Muscle of leg (tissue), 3 donors: ENCODE measurements at regions not wholly inside any gene's neighbourhood (a gene's known extent, or its start where the extent isn't known, plus 50 kb on each side); places are given as distances from the start of the nearest gene placed in this dataset.
A peak's percentile ranks its signal among the peaks of the same experiment; 100 is the strongest.

Experiments used
- DNase-seq: peaks from one replicate; pipeline ENCODE4 v3.0.0; 2013
- H3K27ac ChIP-seq: one replicate; pipeline ENCODE4 v1.5.1; 2013; ENCODE audit warnings: mild to moderate bottlenecking, low read length, control low read depth
- H3K27me3 ChIP-seq: one replicate; pipeline ENCODE4 v1.6.1; 2013; ENCODE audit warnings: low read length; ENCODE audit not compliant: control insufficient read depth, insufficient read depth
- H3K36me3 ChIP-seq: one replicate; pipeline ENCODE4 v1.6.1; 2013; ENCODE audit warnings: low read length; ENCODE audit not compliant: control insufficient read depth, insufficient read depth
- H3K4me1 ChIP-seq: one replicate; pipeline ENCODE4 v1.6.1; 2013; ENCODE audit warnings: low read length; ENCODE audit not compliant: control insufficient read depth, insufficient read depth
- H3K4me3 ChIP-seq: one replicate; pipeline ENCODE4 v1.5.1; 2013; ENCODE audit warnings: low read length, control low read depth
- H3K9me3 ChIP-seq: replicated peaks from 2 replicates; pipeline ENCODE4 v1.6.1; 2013; ENCODE audit warnings: low read depth, low read length; ENCODE audit not compliant: control insufficient read depth
- WGBS: methylation state at CpG from one replicate; pipeline ENCODE4 v1.1.5; 2013; ENCODE audit warnings: missing lambda C conversion rate; ENCODE audit not compliant: insufficient coverage; 5-methylcytosine and 5-hydroxymethylcytosine counted together

GRCh38 chr19:28471731-28472510 is 741.0 kb downstream of the UQCRFS1 start:
- H3K27ac ChIP-seq = no peak overlapping the region
- no peaks in the 10 kb centered on the region for H3K27me3 ChIP-seq

GRCh38 chr19:28469544-28469943 is 743.4 kb downstream of the UQCRFS1 start:
- Histone ChIP-seq H3K4me1 (peaks cover 9% of the 10 kb centered on the region), H3K27ac (no peak overlapping the region), H3K4me3 (no peak overlapping the region), H3K36me3 (no peaks in the 10 kb centered on the region), H3K9me3 (no peaks in the 10 kb centered on the region), H3K27me3 (no peaks in the 10 kb centered on the region)
- DNase-seq = no peak
- 81% methylated on average over 5 of the region's 7 CpGs for WGBS

More at GRCh38 chr19:28471731-28472510, 741.0 kb downstream of the UQCRFS1 start:
- H3K4me3 ChIP-seq = no peak overlapping the region
- H3K9me3 ChIP-seq = no peaks in the 10 kb centered on the region
- peaks cover 9% of the 10 kb centered on the region for H3K4me1 ChIP-seq
- 57% methylated on average over 5 of the region's 7 CpGs for WGBS
- H3K36me3 ChIP-seq = no peaks in the 10 kb centered on the region
- no peak for DNase-seq

GRCh38 chr19:28468701-28469459 is 744.1 kb downstream of the UQCRFS1 start:
- Histone ChIP-seq H3K27ac (no peak overlapping the region), H3K4me1 (peaks cover 9% of the 10 kb centered on the region), H3K9me3 (no peaks in the 10 kb centered on the region), H3K36me3 (no peaks in the 10 kb centered on the region), H3K27me3 (no peaks in the 10 kb centered on the region), H3K4me3 (no peak overlapping the region)
- 0% methylated on average over 14 of the region's 17 CpGs for WGBS
- DNase-seq = peak; percentile 37

GRCh38 chr19:28466107-28467045 is 746.6 kb downstream of the UQCRFS1 start:
- Histone ChIP-seq H3K27me3 (no peaks in the 10 kb centered on the region), H3K4me3 (no peak overlapping the region)
- DNase-seq = peak; percentile 55

GRCh38 chr19:28465371-28466086 is 747.4 kb downstream of the UQCRFS1 start:
- H3K4me3 ChIP-seq = no peak overlapping the region
- no peaks in the 10 kb centered on the region for H3K36me3 ChIP-seq
- H3K9me3 ChIP-seq = no peaks in the 10 kb centered on the region
- WGBS = 61% methylated on average over 1 of the region's 3 CpGs
- DNase-seq = no peak
- no peak overlapping the region for H3K27ac ChIP-seq
- H3K4me1 ChIP-seq = peaks cover 6% of the 10 kb centered on the region
- no peaks in the 10 kb centered on the region for H3K27me3 ChIP-seq

More at GRCh38 chr19:28466107-28467045, 746.6 kb downstream of the UQCRFS1 start:
- peaks cover 6% of the 10 kb centered on the region for H3K4me1 ChIP-seq
- no peaks in the 10 kb centered on the region for H3K9me3 ChIP-seq
- H3K36me3 ChIP-seq = no peaks in the 10 kb centered on the region
- no peak overlapping the region for H3K27ac ChIP-seq
- WGBS = 86% methylated on average over 4 of the region's 9 CpGs

GRCh38 chr19:28463493-28464053 is 749.4 kb downstream of the UQCRFS1 start:
- DNase-seq = no peak
- Histone ChIP-seq H3K27me3 (no peaks in the 10 kb centered on the region), H3K9me3 (no peaks in the 10 kb centered on the region), H3K27ac (no peak overlapping the region), H3K4me3 (no peak overlapping the region), H3K36me3 (no peaks in the 10 kb centered on the region), H3K4me1 (peaks cover under 1% of the 10 kb centered on the region)
- 83% methylated on average over 4 of the region's 5 CpGs for WGBS

- H3K36me3 ChIP-seq = no peaks in the 10 kb centered on the region
- no peak for DNase-seq
- H3K4me1 ChIP-seq = no peaks in the 10 kb centered on the region
- no peaks in the 10 kb centered on the region for H3K9me3 ChIP-seq
- no peaks in the 10 kb centered on the region for H3K27me3 ChIP-seq
- H3K4me3 ChIP-seq = no peak overlapping the region
- WGBS = 81% methylated on average over 2 of the region's 2 CpGs
- H3K27ac ChIP-seq = no peak overlapping the region
Observed at GRCh38 chr19:28457620-28458019, 755.3 kb downstream of the UQCRFS1 start.

GRCh38 chr19:28456708-28457320 is 756.1 kb downstream of the UQCRFS1 start:
- no peaks in the 10 kb centered on the region for H3K9me3 ChIP-seq
- no peak overlapping the region for H3K27ac ChIP-seq
- 60% methylated on average over 3 of the region's 5 CpGs for WGBS
- no peak overlapping the region for H3K4me3 ChIP-seq
- H3K27me3 ChIP-seq = no peaks in the 10 kb centered on the region
- H3K4me1 ChIP-seq = no peaks in the 10 kb centered on the region
- no peaks in the 10 kb centered on the region for H3K36me3 ChIP-seq
- DNase-seq = no peak

GRCh38 chr19:28456252-28456651 is 756.7 kb downstream of the UQCRFS1 start:
- Histone ChIP-seq H3K36me3 (no peaks in the 10 kb centered on the region), H3K27me3 (no peaks in the 10 kb centered on the region), H3K4me1 (no peaks in the 10 kb centered on the region), H3K27ac (no peak overlapping the region), H3K9me3 (no peaks in the 10 kb centered on the region), H3K4me3 (no peak overlapping the region)
- 31% methylated on average over 3 of the region's 4 CpGs for WGBS
- DNase-seq = no peak
